RWPE1 (cell line): ENCODE measurements at regions not wholly inside any gene's neighbourhood (a gene's known extent, or its start where the extent isn't known, plus 50 kb on each side); places are given as distances from the start of the nearest gene placed in this dataset.

Experiments
- CTCF ChIA-PET: fragments of 350-600 bp; sonication (Branson Sonifier 250); formaldehyde crosslinking; extraction: SDS; loops from one replicate; lab custom pipeline; 2021; lab: Yijun Ruan, JAX
- POLR2A ChIA-PET: fragments of 400-600 bp; formaldehyde crosslinking; extraction: SDS; loops from one replicate; lab custom pipeline; 2020; ENCODE audit warnings: antibody characterized with exemption; ENCODE audit not compliant: low non-redundant PET; lab: Yijun Ruan, JAX
- DNase-seq: peaks from one replicate; pipeline ENCODE4 v3.0.0; 2012; ENCODE audit warnings: low spot score
- H3K27ac ChIP-seq: fragments of 450-650 bp; 2 replicates; pipeline ENCODE4 v1.5.1; 2017
- TF ChIP-seq, protein P1 (sequence below): fragments of 450-650 bp; conservative IDR thresholded peaks from 2 replicates; pipeline ENCODE4 v1.5.1; 2017; ENCODE audit warnings: low read depth, mild to moderate bottlenecking

DNA sequence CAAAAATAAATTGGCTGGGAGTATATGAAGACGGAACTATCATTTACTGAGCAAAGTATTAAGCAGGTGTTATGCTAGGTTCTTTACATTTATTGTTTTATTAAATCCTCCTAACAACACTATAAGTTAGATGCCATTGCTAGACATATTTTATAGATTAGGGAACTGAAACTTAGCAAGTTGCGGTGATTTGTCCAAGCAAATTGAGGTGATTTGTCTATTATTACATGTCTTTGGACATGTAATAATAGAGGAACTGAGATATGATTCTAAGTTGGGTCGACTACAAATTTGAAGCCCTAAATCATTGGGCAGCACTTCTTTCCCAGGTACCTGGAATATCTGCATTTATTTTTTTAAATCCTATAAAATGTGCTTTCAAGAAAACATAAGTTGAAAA is 429.9 kb downstream of the GABRG2 start:
- H3K27ac ChIP-seq: no peak overlapping the region
- DNase-seq: no peak
- ChIA-PET POLR2A (no interaction called here), CTCF (no interaction called here)
- TF ChIP-seq, protein P1, sequence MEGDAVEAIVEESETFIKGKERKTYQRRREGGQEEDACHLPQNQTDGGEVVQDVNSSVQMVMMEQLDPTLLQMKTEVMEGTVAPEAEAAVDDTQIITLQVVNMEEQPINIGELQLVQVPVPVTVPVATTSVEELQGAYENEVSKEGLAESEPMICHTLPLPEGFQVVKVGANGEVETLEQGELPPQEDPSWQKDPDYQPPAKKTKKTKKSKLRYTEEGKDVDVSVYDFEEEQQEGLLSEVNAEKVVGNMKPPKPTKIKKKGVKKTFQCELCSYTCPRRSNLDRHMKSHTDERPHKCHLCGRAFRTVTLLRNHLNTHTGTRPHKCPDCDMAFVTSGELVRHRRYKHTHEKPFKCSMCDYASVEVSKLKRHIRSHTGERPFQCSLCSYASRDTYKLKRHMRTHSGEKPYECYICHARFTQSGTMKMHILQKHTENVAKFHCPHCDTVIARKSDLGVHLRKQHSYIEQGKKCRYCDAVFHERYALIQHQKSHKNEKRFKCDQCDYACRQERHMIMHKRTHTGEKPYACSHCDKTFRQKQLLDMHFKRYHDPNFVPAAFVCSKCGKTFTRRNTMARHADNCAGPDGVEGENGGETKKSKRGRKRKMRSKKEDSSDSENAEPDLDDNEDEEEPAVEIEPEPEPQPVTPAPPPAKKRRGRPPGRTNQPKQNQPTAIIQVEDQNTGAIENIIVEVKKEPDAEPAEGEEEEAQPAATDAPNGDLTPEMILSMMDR: no peak

DNA sequence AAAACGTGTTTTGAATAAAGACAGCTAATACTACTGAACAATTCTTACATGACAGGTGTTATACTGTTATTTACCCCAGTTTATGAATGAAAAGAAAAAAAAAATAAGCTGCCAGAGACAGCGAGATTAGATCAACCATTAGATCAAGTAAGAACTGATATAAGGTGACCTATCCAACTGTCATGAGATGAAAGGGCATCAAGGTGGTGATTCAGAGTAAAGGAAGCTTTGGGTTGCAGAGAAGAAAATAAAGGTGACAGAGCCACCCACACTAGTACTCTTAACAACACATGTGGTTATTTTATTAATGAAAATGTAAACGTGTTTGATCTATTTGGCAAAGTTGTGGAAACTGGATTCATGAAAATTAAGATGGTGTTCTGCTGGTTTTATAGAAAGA is 435.2 kb downstream of the GABRG2 start:
- TF ChIP-seq, protein P1: no peak
- no peak for DNase-seq
- POLR2A ChIA-PET: no interaction called here
- CTCF ChIA-PET: no interaction called here
- no peak overlapping the region for H3K27ac ChIP-seq

DNA sequence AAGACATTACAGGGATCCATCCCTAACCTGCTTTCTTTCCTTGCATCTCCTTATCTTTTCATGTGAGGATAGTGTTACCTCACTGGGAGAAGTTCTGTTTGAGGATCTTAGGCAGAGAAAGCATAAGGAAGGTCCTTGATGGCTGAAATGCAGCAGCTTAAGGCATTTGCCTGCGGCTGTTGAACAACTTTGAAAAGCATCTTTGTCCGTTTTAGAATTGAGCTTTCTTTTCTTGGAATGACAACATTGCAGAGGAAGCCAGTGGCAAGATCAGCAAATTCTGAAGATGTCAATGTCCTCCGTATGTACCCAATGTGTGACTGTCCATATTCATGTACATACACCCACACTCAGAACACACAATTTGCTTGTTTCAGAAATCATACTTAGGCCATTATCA is 436.2 kb downstream of the GABRG2 start:
- H3K27ac ChIP-seq: no peak overlapping the region
- TF ChIP-seq, protein P1: no peak
- POLR2A ChIA-PET: no interaction called here
- CTCF ChIA-PET: interaction anchor here (0.6 kb wide), 2 partner anchors 19 to 1004 kb away, joined by 3 read pairs; no protein-coding TSS in a partner anchor
- no peak for DNase-seq

DNA sequence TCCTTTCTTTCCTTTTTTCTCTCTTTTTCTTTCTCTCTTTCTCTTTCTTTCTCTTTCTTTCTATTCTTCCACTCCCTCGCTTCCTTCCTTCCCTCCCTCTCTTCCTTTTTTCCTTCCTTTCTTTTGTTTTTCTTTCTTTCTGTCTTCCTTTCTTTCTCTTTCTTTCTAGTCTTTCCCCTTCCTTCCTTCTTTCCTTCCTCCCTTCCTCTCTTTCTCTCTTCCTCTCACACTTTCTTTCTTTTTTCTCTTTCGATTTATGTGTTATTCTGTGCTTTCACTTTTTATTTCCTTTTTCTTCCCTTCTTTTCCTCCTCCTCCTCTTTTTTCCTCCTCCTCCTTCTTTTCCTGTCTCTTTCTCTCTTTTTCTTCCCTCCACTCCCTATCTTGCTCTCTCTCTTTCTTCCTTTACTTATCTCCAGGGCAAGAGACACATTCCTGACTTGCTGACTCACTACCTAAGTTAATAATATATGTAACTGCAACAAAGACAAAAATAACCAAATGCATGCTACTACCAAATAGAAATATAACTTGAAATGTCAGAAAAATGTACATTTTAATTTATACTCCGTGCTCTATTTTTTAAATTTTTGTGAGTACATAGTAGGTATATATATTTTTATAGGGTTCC is 445.5 kb downstream of the GABRG2 start:
- H3K27ac ChIP-seq: no peak overlapping the region
- DNase-seq: no peak
- TF ChIP-seq, protein P1: no peak
- ChIA-PET POLR2A (no interaction called here), CTCF (no interaction called here)

DNA sequence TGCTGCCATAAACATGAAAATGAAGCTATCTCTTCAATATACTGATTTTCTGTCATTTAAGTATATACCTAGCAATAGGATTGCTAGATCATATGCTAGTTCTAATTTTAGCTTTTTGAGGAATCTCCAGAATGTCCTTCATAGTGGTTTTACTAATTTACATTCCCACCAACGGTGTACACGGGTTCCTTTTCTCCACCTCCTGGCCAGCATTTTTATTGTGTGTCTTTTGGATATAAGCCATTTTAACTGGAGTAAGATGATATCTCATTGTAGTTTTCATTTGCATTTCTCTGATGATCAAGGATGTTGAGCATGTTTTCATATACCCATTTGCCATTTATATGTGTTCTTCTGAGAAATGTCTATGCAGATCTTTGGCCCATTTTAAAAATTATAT is 446.5 kb downstream of the GABRG2 start:
- TF ChIP-seq, protein P1: no peak
- DNase-seq: no peak
- CTCF ChIA-PET: no interaction called here
- POLR2A ChIA-PET: no interaction called here
- H3K27ac ChIP-seq: no peak overlapping the region

DNA sequence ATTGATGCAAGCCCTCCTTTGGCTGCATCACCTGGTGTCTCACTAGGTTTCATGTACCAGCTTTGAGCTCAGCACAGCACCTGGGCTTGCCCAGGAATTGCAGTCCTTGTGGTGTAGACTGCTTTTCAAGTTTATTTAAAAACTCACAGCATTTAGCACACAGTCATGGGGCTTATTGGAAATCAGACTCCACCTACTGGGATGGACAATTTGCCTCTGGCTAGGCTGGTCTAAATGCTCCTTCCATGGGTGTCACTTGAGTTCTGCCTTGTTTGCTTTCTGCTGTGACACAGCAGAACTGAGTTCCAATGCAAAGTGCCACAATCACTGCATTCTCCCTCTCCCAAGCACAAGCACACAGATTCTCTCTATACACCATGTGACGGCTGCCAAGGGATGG is 453.3 kb downstream of the GABRG2 start:
- TF ChIP-seq, protein P1: no peak
- H3K27ac ChIP-seq: no peak overlapping the region
- DNase-seq: no peak
- CTCF ChIA-PET: no interaction called here
- POLR2A ChIA-PET: no interaction called here
